Central memory CD8-positive, alpha-beta T cell (primary cell): ENCODE measurements at regions not wholly inside any gene's neighbourhood (a gene's known extent, or its start where the extent isn't known, plus 50 kb on each side); places are given as distances from the start of the nearest gene placed in this dataset.

ENCODE experiments used
- ATAC-seq: fragments of 150-1000 bp; cut with Tn5 transposase; replicated peaks from 2 replicates; pipeline ENCODE4 v1.10.0; 2022; ENCODE audit warnings: mild to moderate bottlenecking, moderate FRiP score, moderate number of reproducible peaks; ENCODE audit not compliant: poor library complexity, severe bottlenecking; ENCODE audit errors: extremely low read depth
- DNase-seq, 2 donors: peaks; one replicate each; pipeline ENCODE4 v3.0.0; 2021; ENCODE audit warnings: low spot score in 2 of 2
- H3K27ac Mint-ChIP-seq: one replicate; pipeline ENCODE4 v1.8.0; 2022; ENCODE audit warnings: low read depth, mild to moderate bottlenecking, moderate library complexity, mixed read lengths
- H3K27me3 Mint-ChIP-seq: one replicate; pipeline ENCODE4 v1.8.0; 2022; ENCODE audit warnings: mixed read lengths
- H3K36me3 Mint-ChIP-seq: one replicate; pipeline ENCODE4 v1.8.0; 2022; ENCODE audit warnings: mild to moderate bottlenecking, moderate library complexity, mixed read lengths; ENCODE audit not compliant: insufficient read depth
- H3K4me1 Mint-ChIP-seq: one replicate; pipeline ENCODE4 v1.8.0; 2022; ENCODE audit warnings: mixed read lengths
- H3K4me3 Mint-ChIP-seq: one replicate; pipeline ENCODE4 v1.8.0; 2022; ENCODE audit warnings: mild to moderate bottlenecking, moderate library complexity, mixed read lengths
- H3K9me3 Mint-ChIP-seq: one replicate; pipeline ENCODE4 v1.8.0; 2022; ENCODE audit warnings: mixed read lengths

- Mint-ChIP-seq H3K36me3 (peaks cover 2% of the 10 kb centered on the region), H3K27ac (no peak overlapping the region), H3K4me3 (no peak overlapping the region), H3K4me1 (no peaks in the 10 kb centered on the region), H3K9me3 (no peaks in the 10 kb centered on the region), H3K27me3 (no peaks in the 10 kb centered on the region)
- ATAC-seq (no peak), DNase-seq (no peak)
Measured at GRCh38 chr1:172966844-172967540, 83.7 kb downstream of the TNFSF18 start.

GRCh38 chr1:172967936-172968335 lies 82.8 kb downstream of the TNFSF18 start:
- H3K27me3 Mint-ChIP-seq = no peaks in the 10 kb centered on the region
- ATAC-seq (no peak), DNase-seq (no peak)
- H3K4me1 Mint-ChIP-seq = no peaks in the 10 kb centered on the region
- no peak overlapping the region for H3K4me3 Mint-ChIP-seq
- peaks cover 2% of the 10 kb centered on the region for H3K36me3 Mint-ChIP-seq
- H3K9me3 Mint-ChIP-seq = no peaks in the 10 kb centered on the region
- H3K27ac Mint-ChIP-seq = no peak overlapping the region

DNA sequence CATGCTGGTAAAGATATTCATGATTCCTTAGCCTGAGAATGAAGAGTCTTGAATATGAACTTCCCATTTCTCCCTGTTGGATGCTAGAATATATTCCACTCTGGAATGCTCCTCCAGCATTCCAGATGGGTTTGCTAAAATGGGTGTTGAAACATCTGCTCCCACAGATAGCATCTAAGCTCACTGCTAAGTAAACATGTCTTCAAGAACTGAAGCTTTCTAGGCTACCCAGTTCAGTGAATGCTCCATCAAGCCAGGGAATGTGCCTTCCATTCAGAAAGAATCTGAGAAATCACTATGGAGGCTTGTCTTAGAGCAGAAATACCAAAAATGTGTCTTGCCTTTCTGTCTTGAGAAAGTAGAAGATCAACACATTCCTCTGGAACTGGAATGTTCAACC lies 81.1 kb downstream of the TNFSF18 start:
- Mint-ChIP-seq H3K4me1 (no peaks in the 10 kb centered on the region), H3K27me3 (no peaks in the 10 kb centered on the region), H3K27ac (no peak overlapping the region), H3K4me3 (no peak overlapping the region), H3K36me3 (peaks cover 2% of the 10 kb centered on the region), H3K9me3 (no peaks in the 10 kb centered on the region)
- ATAC-seq (no peak), DNase-seq (no peak)

DNA sequence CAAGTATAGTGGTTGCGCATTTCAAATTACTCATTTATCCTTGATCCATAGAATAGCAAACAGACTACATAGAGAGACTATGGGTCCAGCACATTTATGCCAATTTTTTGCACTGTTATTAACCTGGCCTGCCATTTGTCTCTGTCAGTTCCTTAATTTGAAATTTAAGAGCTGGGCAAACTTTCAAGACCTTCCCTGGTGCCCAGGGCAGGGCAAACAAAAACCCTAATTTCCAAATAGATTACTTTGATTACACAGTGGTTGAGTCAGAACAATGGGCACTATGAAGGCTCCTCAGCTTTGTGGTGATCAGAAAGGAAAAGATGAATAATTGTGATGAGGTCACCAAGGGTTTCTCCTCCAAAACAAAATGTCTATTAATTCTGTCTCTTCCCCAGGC lies 80.6 kb downstream of the TNFSF18 start:
- Mint-ChIP-seq H3K27me3 (no peaks in the 10 kb centered on the region), H3K27ac (no peak overlapping the region), H3K9me3 (no peaks in the 10 kb centered on the region), H3K4me3 (no peak overlapping the region), H3K36me3 (peaks cover 2% of the 10 kb centered on the region), H3K4me1 (no peaks in the 10 kb centered on the region)
- ATAC-seq = no peak
- DNase-seq = no peak

DNA sequence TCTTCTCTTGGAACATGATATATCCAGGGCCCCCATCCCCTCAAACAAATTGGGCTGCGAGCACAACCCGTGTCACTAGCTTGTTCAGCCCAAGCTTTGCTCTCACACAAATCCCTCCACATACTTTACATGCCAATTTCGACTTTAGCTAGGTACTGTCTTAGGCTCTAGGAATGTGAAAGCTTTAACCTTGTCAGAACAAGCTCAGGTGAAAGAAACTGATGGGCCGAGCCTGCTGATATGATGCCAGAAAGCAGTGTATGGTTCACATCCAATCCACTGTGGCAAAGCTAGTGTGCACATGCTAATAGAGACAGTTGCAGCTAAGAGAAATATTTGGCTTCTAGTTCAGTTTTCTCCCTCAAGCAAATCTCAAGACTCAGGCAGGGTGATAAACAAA lies 79.5 kb downstream of the TNFSF18 start:
- no peak for ATAC-seq

GRCh38 chr1:172972258-172972657 lies 78.5 kb downstream of the TNFSF18 start:
- DNase-seq = no peak
- no peaks in the 10 kb centered on the region for H3K27me3 Mint-ChIP-seq

More for the DNA sequence above, 79.5 kb downstream of the TNFSF18 start:
- Mint-ChIP-seq H3K4me1 (no peaks in the 10 kb centered on the region), H3K4me3 (no peak overlapping the region), H3K27me3 (no peaks in the 10 kb centered on the region), H3K36me3 (peaks cover 2% of the 10 kb centered on the region), H3K27ac (no peak overlapping the region), H3K9me3 (no peaks in the 10 kb centered on the region)
- no peak for DNase-seq

DNA sequence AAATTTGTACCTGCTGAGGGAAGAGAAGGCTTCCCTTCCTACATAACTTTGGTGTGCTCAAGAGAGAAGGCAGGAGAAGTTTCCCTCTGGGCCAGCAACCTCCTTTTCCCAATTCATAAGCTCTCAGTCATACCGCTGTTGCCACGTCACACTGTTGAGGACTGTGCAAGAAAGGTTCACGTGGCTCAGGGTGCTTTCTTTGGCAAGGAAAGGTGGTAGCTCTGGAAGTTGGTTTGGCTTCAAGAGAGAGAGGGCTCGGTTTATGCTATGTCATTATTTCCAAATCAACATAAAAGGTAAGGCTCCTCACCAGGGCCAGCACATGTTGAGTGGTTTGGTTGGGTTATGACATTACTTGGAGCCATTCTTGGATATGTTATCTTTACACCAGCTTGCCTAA lies 77.3 kb downstream of the TNFSF18 start:
- H3K36me3 Mint-ChIP-seq = no peaks in the 10 kb centered on the region
- DNase-seq (no peak), ATAC-seq (no peak)
- no peak overlapping the region for H3K27ac Mint-ChIP-seq
- no peaks in the 10 kb centered on the region for H3K27me3 Mint-ChIP-seq
- H3K9me3 Mint-ChIP-seq = no peaks in the 10 kb centered on the region
- H3K4me1 Mint-ChIP-seq = no peaks in the 10 kb centered on the region
- H3K4me3 Mint-ChIP-seq = no peak overlapping the region

More at GRCh38 chr1:172972258-172972657, 78.5 kb downstream of the TNFSF18 start:
- no peak for ATAC-seq
- Mint-ChIP-seq H3K9me3 (no peaks in the 10 kb centered on the region), H3K4me3 (no peak overlapping the region), H3K27ac (no peak overlapping the region), H3K4me1 (no peaks in the 10 kb centered on the region), H3K36me3 (no peaks in the 10 kb centered on the region)

- H3K4me1 Mint-ChIP-seq = no peaks in the 10 kb centered on the region
- no peak overlapping the region for H3K4me3 Mint-ChIP-seq
- ATAC-seq (no peak), DNase-seq (no peak)
- no peak overlapping the region for H3K27ac Mint-ChIP-seq
- no peaks in the 10 kb centered on the region for H3K36me3 Mint-ChIP-seq
- H3K9me3 Mint-ChIP-seq = no peaks in the 10 kb centered on the region
- no peaks in the 10 kb centered on the region for H3K27me3 Mint-ChIP-seq
Measured at GRCh38 chr1:172976222-172977041, 74.3 kb downstream of the TNFSF18 start.

DNA sequence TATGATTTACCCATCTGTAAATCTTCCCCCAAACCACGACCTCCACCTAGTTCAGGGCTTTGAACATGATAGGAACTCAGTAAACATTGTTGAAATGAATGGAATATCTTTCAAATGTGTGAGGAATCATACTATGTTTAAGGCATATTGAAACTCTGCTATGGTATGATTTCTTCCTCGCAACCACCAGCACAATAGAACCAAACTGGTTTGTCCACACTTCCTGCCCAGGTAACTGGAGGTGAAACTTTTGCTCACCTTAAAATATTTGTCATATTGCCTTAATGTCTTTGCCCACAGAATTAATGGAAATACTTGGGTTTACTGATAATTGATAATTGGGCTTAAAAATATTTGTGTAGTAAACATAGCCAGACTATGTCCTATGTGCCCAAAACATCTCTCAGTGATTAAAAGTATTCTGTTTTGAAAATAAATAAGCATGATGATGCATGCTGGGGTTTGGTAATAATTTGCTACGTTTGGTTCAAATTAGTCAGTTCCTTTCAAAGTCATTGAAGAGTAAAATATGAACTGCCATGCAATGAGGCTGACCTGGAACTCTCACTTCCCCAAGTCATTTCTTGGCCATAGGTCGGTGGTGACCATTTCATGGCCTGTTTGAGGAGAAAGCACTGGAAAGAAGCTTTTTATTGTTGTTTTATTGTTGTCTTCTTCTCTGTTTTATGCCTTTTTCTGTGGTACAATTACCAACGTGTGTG lies 73.3 kb downstream of the TNFSF18 start:
- DNase-seq (no peak), ATAC-seq (no peak)
- H3K36me3 Mint-ChIP-seq = no peaks in the 10 kb centered on the region
- H3K4me1 Mint-ChIP-seq = no peaks in the 10 kb centered on the region
- no peaks in the 10 kb centered on the region for H3K27me3 Mint-ChIP-seq
- H3K9me3 Mint-ChIP-seq = no peaks in the 10 kb centered on the region
- no peak overlapping the region for H3K4me3 Mint-ChIP-seq
- no peak overlapping the region for H3K27ac Mint-ChIP-seq

DNA sequence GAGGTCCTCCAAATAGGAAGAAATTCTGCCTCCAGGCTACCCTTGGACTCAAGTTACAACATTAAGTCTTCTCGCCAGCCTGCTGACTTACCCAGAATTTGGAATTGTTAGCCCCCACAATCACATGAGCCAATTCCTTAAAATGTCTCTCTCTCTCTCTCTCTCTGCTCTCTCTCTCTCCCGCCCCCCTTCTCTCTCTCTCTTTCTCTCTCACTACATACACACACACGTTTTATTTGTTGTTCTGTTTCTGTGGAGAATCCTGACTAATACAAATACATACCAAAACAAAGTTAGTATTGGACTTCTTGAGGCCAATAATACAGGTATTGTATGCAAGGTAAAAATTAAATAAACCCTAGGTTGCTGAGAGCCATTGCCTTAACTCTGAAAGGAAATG lies 72.1 kb downstream of the TNFSF18 start:
- no peak for ATAC-seq
- no peaks in the 10 kb centered on the region for H3K36me3 Mint-ChIP-seq
- no peak for DNase-seq
- H3K27ac Mint-ChIP-seq = no peak overlapping the region
- no peak overlapping the region for H3K4me3 Mint-ChIP-seq
- no peaks in the 10 kb centered on the region for H3K4me1 Mint-ChIP-seq
- H3K9me3 Mint-ChIP-seq = no peaks in the 10 kb centered on the region
- H3K27me3 Mint-ChIP-seq = no peaks in the 10 kb centered on the region

- H3K27me3 Mint-ChIP-seq = no peaks in the 10 kb centered on the region
- no peaks in the 10 kb centered on the region for H3K9me3 Mint-ChIP-seq
- H3K4me1 Mint-ChIP-seq = no peaks in the 10 kb centered on the region
- DNase-seq (no peak), ATAC-seq (no peak)
- no peak overlapping the region for H3K4me3 Mint-ChIP-seq
- no peak overlapping the region for H3K27ac Mint-ChIP-seq
- no peaks in the 10 kb centered on the region for H3K36me3 Mint-ChIP-seq
Measured at GRCh38 chr1:172979828-172980227, 70.9 kb downstream of the TNFSF18 start.

DNA sequence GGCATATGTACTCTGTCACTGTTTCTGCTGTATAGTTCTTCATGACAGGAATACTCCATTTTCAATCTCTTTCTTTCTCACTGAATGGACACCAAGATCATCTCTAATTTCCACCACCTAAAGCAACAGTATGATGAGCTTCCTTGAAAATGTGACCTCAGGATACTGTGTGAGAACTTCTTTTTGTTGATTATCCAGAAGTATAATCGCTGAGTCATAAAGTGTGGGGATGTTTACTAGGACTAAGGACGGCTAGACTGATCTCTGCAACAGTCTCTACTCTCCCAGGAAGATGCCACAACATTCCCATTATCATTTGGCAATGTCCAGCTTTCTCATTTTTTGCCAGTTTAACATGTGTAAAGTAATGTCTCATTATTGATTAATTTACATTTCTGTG lies 70.3 kb downstream of the TNFSF18 start:
- no peak overlapping the region for H3K4me3 Mint-ChIP-seq
- no peak for ATAC-seq
- H3K27me3 Mint-ChIP-seq = no peaks in the 10 kb centered on the region
- no peak overlapping the region for H3K27ac Mint-ChIP-seq
- no peaks in the 10 kb centered on the region for H3K9me3 Mint-ChIP-seq
- no peaks in the 10 kb centered on the region for H3K4me1 Mint-ChIP-seq
- DNase-seq = no peak
- no peaks in the 10 kb centered on the region for H3K36me3 Mint-ChIP-seq

GRCh38 chr1:172980971-172981370 lies 69.8 kb downstream of the TNFSF18 start:
- no peak for ATAC-seq
- no peak overlapping the region for H3K27ac Mint-ChIP-seq
- no peaks in the 10 kb centered on the region for H3K9me3 Mint-ChIP-seq
- H3K27me3 Mint-ChIP-seq = no peaks in the 10 kb centered on the region
- no peaks in the 10 kb centered on the region for H3K4me1 Mint-ChIP-seq
- H3K36me3 Mint-ChIP-seq = no peaks in the 10 kb centered on the region
- no peak overlapping the region for H3K4me3 Mint-ChIP-seq
- no peak for DNase-seq
